Liver (tissue), 8 donors: ENCODE measurements at regions not wholly inside any gene's neighbourhood (a gene's known extent, or its start where the extent isn't known, plus 50 kb on each side); places are given as distances from the start of the nearest gene placed in this dataset.

Experiments
- DNase-seq: peaks from one replicate; pipeline ENCODE4 v3.0.0-alpha.2; 2017; ENCODE audit warnings: low spot score
- H3K27ac ChIP-seq, 2 donors: one replicate each; pipeline ENCODE4 v1.7.0; 2013; ENCODE audit warnings: inconsistent platforms in 2 of 2, low read length in 2 of 2, control low read depth in 1 of 2, low read depth in 1 of 2, mild to moderate bottlenecking in 1 of 2
- H3K27me3 ChIP-seq, 4 donors: one replicate each; pipeline versions ENCODE4 v1.6.1 to v1.7.0; 2013; ENCODE audit warnings: low read length in 3 of 4, inconsistent platforms in 1 of 4, mild to moderate bottlenecking in 1 of 4, moderate library complexity in 1 of 4; ENCODE audit not compliant: control insufficient read depth in 4 of 4, insufficient read depth in 4 of 4
- H3K36me3 ChIP-seq, 4 donors: one replicate each; pipeline versions ENCODE4 v1.6.1 to v1.7.0; 2013; ENCODE audit warnings: low read length in 3 of 4, mild to moderate bottlenecking in 3 of 4, low read depth in 1 of 4, moderate library complexity in 1 of 4; ENCODE audit not compliant: control insufficient read depth in 4 of 4, insufficient read depth in 3 of 4
- H3K4me1 ChIP-seq, 4 donors: one replicate each; pipeline versions ENCODE4 v1.6.1 to v1.7.0; 2013; ENCODE audit warnings: low read length in 3 of 4, mild to moderate bottlenecking in 3 of 4, moderate library complexity in 1 of 4; ENCODE audit not compliant: control insufficient read depth in 4 of 4, insufficient read depth in 4 of 4
- H3K4me3 ChIP-seq, 3 donors: one replicate each; pipeline versions ENCODE4 v1.6.1 to v1.7.0; 2013; ENCODE audit warnings: low read length in 3 of 3, control low read depth in 1 of 3, low read depth in 1 of 3, mild to moderate bottlenecking in 1 of 3
- H3K9ac ChIP-seq, 2 donors: one replicate each; pipeline ENCODE4 v1.7.0; 2013; ENCODE audit warnings: low read length in 2 of 2, mild to moderate bottlenecking in 2 of 2, moderate library complexity in 2 of 2, control low read depth in 1 of 2, low read depth in 1 of 2
- H3K9me3 ChIP-seq, 4 donors: one replicate each; pipeline versions ENCODE4 v1.6.1 to v1.7.0; 2013; ENCODE audit warnings: low read length in 3 of 4; ENCODE audit not compliant: control insufficient read depth in 4 of 4
- FOXA1 ChIP-seq: IDR thresholded peaks from 2 replicates; pipeline ENCODE4 v1.6.1; 2016; ENCODE audit warnings: antibody characterized with exemption
- FOXA2 ChIP-seq: IDR thresholded peaks from 2 replicates; pipeline ENCODE4 v1.6.1; 2016; ENCODE audit warnings: antibody characterized with exemption
- GABPA ChIP-seq, 2 donors: IDR thresholded peaks in 1 of 2; conservative IDR thresholded peaks in 1 of 2; 2 replicates each; pipeline ENCODE4 v1.6.1; 2016; ENCODE audit warnings: antibody characterized with exemption in 2 of 2, mild to moderate bottlenecking in 1 of 2, moderate library complexity in 1 of 2
- HNF4G ChIP-seq: IDR thresholded peaks from 2 replicates; pipeline ENCODE4 v1.6.1; 2016; ENCODE audit warnings: antibody characterized with exemption
- JUND ChIP-seq, 2 donors: IDR thresholded peaks; 2 replicates each; pipeline ENCODE4 v1.6.1; 2016; ENCODE audit warnings: antibody characterized with exemption in 2 of 2
- NR2F2 ChIP-seq: IDR thresholded peaks from 2 replicates; pipeline ENCODE4 v1.6.1; 2016; ENCODE audit warnings: antibody characterized with exemption
- RAD21 ChIP-seq, 2 donors: IDR thresholded peaks; 2 replicates each; pipeline ENCODE4 v1.6.1; 2016; ENCODE audit warnings: antibody characterized with exemption in 2 of 2, mild to moderate bottlenecking in 2 of 2
- WGBS: extraction: QIAGEN DNeasy Blood & Tissue Kit; methylation state at CpG from one replicate; pipeline ENCODE4 v1.1.7; 2013; 5-methylcytosine and 5-hydroxymethylcytosine counted together
- TF ChIP-seq, protein P1 (sequence below): IDR thresholded peaks from 2 replicates; pipeline ENCODE4 v1.6.1; 2016; ENCODE audit warnings: antibody characterized with exemption, mild to moderate bottlenecking
- TF ChIP-seq, protein P2 (sequence below): IDR thresholded peaks from 2 replicates; pipeline ENCODE4 v1.6.1; 2016; ENCODE audit warnings: antibody characterized with exemption
- TF ChIP-seq, protein P3 (sequence below): IDR thresholded peaks from 2 replicates; pipeline ENCODE4 v1.6.1; 2016; ENCODE audit warnings: antibody characterized with exemption
- TF ChIP-seq, protein P4 (sequence below): fragments of 150-350 bp; IDR thresholded peaks from 2 replicates; pipeline ENCODE4 v1.5.1; 2017; ENCODE audit warnings: improper control_type of control experiment, low read depth, low read length; ENCODE audit not compliant: missing input control
- donor health status: healthy.
- donor health status: healthy.
- donor health status: healthy.
- donor health status: healthy.
- donor health status: healthy.

DNA sequence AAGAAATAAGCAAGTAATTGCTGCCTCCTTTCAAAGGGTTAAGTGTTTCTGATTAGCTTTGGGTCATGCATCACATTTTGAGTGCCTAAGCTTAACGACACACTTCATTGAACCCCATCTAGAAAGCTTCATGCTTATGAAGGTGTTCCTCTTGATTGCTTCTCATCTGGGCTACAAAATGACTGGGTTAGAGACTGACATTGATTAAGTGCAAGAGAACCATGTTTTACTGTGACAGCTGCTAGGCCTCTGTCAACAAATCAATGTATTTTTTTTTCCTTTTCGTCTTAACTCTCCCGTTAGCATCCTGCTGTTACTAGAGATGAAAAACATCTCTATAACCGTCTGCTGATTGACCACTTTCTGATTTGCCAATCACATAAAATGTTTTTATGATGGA, 725.0 kb downstream of the TLE1 start (continued):
- TF ChIP-seq, protein P1, sequence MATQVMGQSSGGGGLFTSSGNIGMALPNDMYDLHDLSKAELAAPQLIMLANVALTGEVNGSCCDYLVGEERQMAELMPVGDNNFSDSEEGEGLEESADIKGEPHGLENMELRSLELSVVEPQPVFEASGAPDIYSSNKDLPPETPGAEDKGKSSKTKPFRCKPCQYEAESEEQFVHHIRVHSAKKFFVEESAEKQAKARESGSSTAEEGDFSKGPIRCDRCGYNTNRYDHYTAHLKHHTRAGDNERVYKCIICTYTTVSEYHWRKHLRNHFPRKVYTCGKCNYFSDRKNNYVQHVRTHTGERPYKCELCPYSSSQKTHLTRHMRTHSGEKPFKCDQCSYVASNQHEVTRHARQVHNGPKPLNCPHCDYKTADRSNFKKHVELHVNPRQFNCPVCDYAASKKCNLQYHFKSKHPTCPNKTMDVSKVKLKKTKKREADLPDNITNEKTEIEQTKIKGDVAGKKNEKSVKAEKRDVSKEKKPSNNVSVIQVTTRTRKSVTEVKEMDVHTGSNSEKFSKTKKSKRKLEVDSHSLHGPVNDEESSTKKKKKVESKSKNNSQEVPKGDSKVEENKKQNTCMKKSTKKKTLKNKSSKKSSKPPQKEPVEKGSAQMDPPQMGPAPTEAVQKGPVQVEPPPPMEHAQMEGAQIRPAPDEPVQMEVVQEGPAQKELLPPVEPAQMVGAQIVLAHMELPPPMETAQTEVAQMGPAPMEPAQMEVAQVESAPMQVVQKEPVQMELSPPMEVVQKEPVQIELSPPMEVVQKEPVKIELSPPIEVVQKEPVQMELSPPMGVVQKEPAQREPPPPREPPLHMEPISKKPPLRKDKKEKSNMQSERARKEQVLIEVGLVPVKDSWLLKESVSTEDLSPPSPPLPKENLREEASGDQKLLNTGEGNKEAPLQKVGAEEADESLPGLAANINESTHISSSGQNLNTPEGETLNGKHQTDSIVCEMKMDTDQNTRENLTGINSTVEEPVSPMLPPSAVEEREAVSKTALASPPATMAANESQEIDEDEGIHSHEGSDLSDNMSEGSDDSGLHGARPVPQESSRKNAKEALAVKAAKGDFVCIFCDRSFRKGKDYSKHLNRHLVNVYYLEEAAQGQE, result no peak
- TF ChIP-seq FOXA2 (no peak), NR2F2 (no peak), GABPA (IDR thresholded peaks at IDR 0.05 in 1 of 2, conservative IDR thresholded peaks at IDR 0.05 in 1 of 2) (no peak), FOXA1 (no peak), JUND (IDR thresholded peaks at IDR 0.05) (no peak), RAD21 (IDR thresholded peaks at IDR 0.05) (no peak)

DNA sequence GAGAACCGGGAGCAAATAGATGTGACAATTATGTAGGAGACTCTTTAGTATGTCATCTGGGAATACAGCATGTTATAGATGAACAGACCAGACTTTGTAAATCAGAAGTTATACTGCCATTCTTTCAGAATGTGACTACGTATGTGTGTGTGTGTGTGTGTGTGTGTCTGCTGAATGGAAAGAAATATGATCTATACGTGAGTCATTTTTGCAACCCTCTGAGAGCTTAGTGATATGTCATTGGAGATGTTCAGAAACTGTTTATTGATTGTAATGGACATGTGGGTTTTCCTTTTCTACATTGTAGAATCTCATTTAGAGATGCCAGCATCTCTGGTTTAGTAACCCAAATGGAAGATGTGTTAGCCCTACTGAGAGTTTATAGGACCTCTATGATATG, 731.5 kb downstream of the TLE1 start:
- Histone ChIP-seq H3K4me1 (no peaks in the 10 kb centered on the region), H3K9me3 (no peaks in the 10 kb centered on the region), H3K27me3 (no peaks in the 10 kb centered on the region), H3K9ac (no peak overlapping the region), H3K36me3 (no peaks in the 10 kb centered on the region), H3K27ac (no peak overlapping the region), H3K4me3 (no peak overlapping the region)
- 79% methylated on average over 3 of the region's 3 CpGs for WGBS
- DNase-seq, result no peak
- TF ChIP-seq JUND (IDR thresholded peaks at IDR 0.05), result no peak
- TF ChIP-seq, protein P2, sequence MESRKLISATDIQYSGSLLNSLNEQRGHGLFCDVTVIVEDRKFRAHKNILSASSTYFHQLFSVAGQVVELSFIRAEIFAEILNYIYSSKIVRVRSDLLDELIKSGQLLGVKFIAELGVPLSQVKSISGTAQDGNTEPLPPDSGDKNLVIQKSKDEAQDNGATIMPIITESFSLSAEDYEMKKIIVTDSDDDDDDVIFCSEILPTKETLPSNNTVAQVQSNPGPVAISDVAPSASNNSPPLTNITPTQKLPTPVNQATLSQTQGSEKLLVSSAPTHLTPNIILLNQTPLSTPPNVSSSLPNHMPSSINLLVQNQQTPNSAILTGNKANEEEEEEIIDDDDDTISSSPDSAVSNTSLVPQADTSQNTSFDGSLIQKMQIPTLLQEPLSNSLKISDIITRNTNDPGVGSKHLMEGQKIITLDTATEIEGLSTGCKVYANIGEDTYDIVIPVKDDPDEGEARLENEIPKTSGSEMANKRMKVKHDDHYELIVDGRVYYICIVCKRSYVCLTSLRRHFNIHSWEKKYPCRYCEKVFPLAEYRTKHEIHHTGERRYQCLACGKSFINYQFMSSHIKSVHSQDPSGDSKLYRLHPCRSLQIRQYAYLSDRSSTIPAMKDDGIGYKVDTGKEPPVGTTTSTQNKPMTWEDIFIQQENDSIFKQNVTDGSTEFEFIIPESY, result no peak
- TF ChIP-seq, protein P1, result no peak
- TF ChIP-seq FOXA1, result no peak
- TF ChIP-seq, protein P3, sequence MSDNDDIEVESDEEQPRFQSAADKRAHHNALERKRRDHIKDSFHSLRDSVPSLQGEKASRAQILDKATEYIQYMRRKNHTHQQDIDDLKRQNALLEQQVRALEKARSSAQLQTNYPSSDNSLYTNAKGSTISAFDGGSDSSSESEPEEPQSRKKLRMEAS, result no peak
- TF ChIP-seq HNF4G, result no peak
- TF ChIP-seq, protein P4, sequence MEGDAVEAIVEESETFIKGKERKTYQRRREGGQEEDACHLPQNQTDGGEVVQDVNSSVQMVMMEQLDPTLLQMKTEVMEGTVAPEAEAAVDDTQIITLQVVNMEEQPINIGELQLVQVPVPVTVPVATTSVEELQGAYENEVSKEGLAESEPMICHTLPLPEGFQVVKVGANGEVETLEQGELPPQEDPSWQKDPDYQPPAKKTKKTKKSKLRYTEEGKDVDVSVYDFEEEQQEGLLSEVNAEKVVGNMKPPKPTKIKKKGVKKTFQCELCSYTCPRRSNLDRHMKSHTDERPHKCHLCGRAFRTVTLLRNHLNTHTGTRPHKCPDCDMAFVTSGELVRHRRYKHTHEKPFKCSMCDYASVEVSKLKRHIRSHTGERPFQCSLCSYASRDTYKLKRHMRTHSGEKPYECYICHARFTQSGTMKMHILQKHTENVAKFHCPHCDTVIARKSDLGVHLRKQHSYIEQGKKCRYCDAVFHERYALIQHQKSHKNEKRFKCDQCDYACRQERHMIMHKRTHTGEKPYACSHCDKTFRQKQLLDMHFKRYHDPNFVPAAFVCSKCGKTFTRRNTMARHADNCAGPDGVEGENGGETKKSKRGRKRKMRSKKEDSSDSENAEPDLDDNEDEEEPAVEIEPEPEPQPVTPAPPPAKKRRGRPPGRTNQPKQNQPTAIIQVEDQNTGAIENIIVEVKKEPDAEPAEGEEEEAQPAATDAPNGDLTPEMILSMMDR, result no peak
- no peak for TF ChIP-seq GABPA (IDR thresholded peaks at IDR 0.05 in 1 of 2, conservative IDR thresholded peaks at IDR 0.05 in 1 of 2)
- TF ChIP-seq RAD21 (IDR thresholded peaks at IDR 0.05), result no peak
